ENCODE measurements at regions not wholly inside any gene's neighbourhood (a gene's known extent, or its start where the extent isn't known, plus 50 kb on each side); places are given as distances from the start of the nearest gene placed in this dataset.

GRCh38 chr2:221018262-221018661 lies 553.8 kb downstream of the EPHA4 start:
- no peak for ATAC-seq
- Histone ChIP-seq H3K4me3 (replicated peaks in 1 of 3; ENCODE audit: insufficient read depth in 1 of 3, low read depth in 2 of 3, low read length in 3 of 3) (no peak overlapping the region), H3K27me3 (ENCODE audit: control insufficient read depth in 1 of 2, insufficient read depth in 2 of 2, low read length in 2 of 2) (no peaks in the 10 kb centered on the region), H3K79me2 (ENCODE audit: insufficient read depth, low read length) (no peaks in the 10 kb centered on the region), H3K27ac (ENCODE audit: extremely low read length, insufficient read depth, low read length) (no peak overlapping the region), H3K36me3 (replicated peaks in 1 of 2; ENCODE audit: control insufficient read depth in 1 of 2, insufficient read depth in 2 of 2, low read length in 2 of 2) (no peaks in the 10 kb centered on the region), H2AFZ (ENCODE audit: low read length) (no peak overlapping the region), H4K20me1 (ENCODE audit: insufficient read depth, low read length) (no peaks in the 10 kb centered on the region), H3K9ac (ENCODE audit: insufficient read depth, low read depth, low read length) (no peak overlapping the region), H3K9me3 (ENCODE audit: low read length) (no peaks in the 10 kb centered on the region), H3K4me2 (ENCODE audit: low read depth, low read length) (no peak overlapping the region), H3K4me1 (ENCODE audit: insufficient read depth, low read length) (no peaks in the 10 kb centered on the region)
- TF ChIP-seq TRIM24 (CRISPR knock-in tag; IDR thresholded peaks at IDR 0.05) (no peak), ZNF382 (CRISPR knock-in tag; IDR thresholded peaks at IDR 0.05; ENCODE audit: borderline replicate concordance) (no peak), XBP1 (CRISPR knock-in tag; IDR thresholded peaks at IDR 0.05) (no peak), EED (CRISPR knock-in tag; IDR thresholded peaks at IDR 0.05) (no peak), ZBTB26 (CRISPR knock-in tag; IDR thresholded peaks at IDR 0.05; ENCODE audit: borderline replicate concordance) (no peak), ZNF703 (CRISPR knock-in tag; IDR thresholded peaks at IDR 0.05; ENCODE audit: borderline replicate concordance) (no peak), ZNF672 (CRISPR knock-in tag; IDR thresholded peaks at IDR 0.05) (no peak), TSC22D2 (CRISPR knock-in tag; IDR thresholded peaks at IDR 0.05; ENCODE audit: borderline replicate concordance) (no peak), JUND (CRISPR knock-in tag; IDR thresholded peaks at IDR 0.05) (no peak), ZBTB8A (CRISPR knock-in tag; IDR thresholded peaks at IDR 0.05; ENCODE audit: borderline replicate concordance, low read depth) (no peak), RFX5 (IDR thresholded peaks at IDR 0.05; ENCODE audit: low read depth, low read length) (no peak)
- TF ChIP-seq, protein P1, sequence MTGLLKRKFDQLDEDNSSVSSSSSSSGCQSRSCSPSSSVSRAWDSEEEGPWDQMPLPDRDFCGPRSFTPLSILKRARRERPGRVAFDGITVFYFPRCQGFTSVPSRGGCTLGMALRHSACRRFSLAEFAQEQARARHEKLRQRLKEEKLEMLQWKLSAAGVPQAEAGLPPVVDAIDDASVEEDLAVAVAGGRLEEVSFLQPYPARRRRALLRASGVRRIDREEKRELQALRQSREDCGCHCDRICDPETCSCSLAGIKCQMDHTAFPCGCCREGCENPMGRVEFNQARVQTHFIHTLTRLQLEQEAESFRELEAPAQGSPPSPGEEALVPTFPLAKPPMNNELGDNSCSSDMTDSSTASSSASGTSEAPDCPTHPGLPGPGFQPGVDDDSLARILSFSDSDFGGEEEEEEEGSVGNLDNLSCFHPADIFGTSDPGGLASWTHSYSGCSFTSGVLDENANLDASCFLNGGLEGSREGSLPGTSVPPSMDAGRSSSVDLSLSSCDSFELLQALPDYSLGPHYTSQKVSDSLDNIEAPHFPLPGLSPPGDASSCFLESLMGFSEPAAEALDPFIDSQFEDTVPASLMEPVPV (CRISPR knock-in tag; IDR thresholded peaks at IDR 0.05) = no peak
- TF ChIP-seq, protein P2, sequence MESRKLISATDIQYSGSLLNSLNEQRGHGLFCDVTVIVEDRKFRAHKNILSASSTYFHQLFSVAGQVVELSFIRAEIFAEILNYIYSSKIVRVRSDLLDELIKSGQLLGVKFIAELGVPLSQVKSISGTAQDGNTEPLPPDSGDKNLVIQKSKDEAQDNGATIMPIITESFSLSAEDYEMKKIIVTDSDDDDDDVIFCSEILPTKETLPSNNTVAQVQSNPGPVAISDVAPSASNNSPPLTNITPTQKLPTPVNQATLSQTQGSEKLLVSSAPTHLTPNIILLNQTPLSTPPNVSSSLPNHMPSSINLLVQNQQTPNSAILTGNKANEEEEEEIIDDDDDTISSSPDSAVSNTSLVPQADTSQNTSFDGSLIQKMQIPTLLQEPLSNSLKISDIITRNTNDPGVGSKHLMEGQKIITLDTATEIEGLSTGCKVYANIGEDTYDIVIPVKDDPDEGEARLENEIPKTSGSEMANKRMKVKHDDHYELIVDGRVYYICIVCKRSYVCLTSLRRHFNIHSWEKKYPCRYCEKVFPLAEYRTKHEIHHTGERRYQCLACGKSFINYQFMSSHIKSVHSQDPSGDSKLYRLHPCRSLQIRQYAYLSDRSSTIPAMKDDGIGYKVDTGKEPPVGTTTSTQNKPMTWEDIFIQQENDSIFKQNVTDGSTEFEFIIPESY (CRISPR knock-in tag; IDR thresholded peaks at IDR 0.05) = no peak
- TF ChIP-seq, protein P3, sequence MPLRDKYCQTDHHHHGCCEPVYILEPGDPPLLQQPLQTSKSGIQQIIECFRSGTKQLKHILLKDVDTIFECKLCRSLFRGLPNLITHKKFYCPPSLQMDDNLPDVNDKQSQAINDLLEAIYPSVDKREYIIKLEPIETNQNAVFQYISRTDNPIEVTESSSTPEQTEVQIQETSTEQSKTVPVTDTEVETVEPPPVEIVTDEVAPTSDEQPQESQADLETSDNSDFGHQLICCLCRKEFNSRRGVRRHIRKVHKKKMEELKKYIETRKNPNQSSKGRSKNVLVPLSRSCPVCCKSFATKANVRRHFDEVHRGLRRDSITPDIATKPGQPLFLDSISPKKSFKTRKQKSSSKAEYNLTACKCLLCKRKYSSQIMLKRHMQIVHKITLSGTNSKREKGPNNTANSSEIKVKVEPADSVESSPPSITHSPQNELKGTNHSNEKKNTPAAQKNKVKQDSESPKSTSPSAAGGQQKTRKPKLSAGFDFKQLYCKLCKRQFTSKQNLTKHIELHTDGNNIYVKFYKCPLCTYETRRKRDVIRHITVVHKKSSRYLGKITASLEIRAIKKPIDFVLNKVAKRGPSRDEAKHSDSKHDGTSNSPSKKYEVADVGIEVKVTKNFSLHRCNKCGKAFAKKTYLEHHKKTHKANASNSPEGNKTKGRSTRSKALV (CRISPR knock-in tag; IDR thresholded peaks at IDR 0.05) = no peak
- TF ChIP-seq, protein P4, sequence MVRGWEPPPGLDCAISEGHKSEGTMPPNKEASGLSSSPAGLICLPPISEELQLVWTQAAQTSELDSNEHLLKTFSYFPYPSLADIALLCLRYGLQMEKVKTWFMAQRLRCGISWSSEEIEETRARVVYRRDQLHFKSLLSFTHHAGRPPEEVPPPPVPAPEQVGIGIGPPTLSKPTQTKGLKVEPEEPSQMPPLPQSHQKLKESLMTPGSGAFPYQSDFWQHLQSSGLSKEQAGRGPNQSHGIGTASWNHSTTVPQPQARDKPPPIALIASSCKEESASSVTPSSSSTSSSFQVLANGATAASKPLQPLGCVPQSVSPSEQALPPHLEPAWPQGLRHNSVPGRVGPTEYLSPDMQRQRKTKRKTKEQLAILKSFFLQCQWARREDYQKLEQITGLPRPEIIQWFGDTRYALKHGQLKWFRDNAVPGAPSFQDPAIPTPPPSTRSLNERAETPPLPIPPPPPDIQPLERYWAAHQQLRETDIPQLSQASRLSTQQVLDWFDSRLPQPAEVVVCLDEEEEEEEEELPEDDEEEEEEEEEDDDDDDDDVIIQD (CRISPR knock-in tag; IDR thresholded peaks at IDR 0.05; ENCODE audit: low read depth) = no peak
- TF ChIP-seq, protein P5, sequence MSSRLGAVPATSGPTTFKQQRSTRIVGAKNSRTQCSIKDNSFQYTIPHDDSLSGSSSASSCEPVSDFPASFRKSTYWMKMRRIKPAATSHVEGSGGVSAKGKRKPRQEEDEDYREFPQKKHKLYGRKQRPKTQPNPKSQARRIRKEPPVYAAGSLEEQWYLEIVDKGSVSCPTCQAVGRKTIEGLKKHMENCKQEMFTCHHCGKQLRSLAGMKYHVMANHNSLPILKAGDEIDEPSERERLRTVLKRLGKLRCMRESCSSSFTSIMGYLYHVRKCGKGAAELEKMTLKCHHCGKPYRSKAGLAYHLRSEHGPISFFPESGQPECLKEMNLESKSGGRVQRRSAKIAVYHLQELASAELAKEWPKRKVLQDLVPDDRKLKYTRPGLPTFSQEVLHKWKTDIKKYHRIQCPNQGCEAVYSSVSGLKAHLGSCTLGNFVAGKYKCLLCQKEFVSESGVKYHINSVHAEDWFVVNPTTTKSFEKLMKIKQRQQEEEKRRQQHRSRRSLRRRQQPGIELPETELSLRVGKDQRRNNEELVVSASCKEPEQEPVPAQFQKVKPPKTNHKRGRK (CRISPR knock-in tag; IDR thresholded peaks at IDR 0.05) = no peak
- POLR2A ChIA-PET = no interaction called here
- no peak for DNase-seq (ENCODE audit: low spot score)
- CTCF ChIA-PET (ENCODE audit: low intra/inter-chr PET ratio, low total read pairs) = no interaction called here
- no peak for FAIRE-seq
- intact Hi-C loops (cut with micrococcal nuclease; ENCODE audit: unreplicated experiment) (no loop called here), in situ Hi-C loops (cut with HindIII; ENCODE audit: extremely low pct_ligation_motif_present, low pct_unique_long_range_greater_than_20kb) (no loop called here)
- BruUV-seq (replicated peaks) = no TSS peak
- 23% methylated on average over 1 of the region's 1 CpG for WGBS (ENCODE audit: low lambda C conversion rate)
